Activated B cell treated with CpG ODN at 0.5 μM for 24 hours (primary cell): ENCODE measurements at regions not wholly inside any gene's neighbourhood (a gene's known extent, or its start where the extent isn't known, plus 50 kb on each side); places are given as distances from the start of the nearest gene placed in this dataset.
"Not testable (repeated sequence)": the region's sequence is repeated elsewhere in the genome, so short reads cannot be mapped to it uniquely, and the experiment has no call there.

ENCODE experiments used
- ATAC-seq: fragments of 200-7000 bp; cut with Tn5 transposase; one replicate; pipeline ENCODE4 v1.10.0; 2021; ENCODE audit warnings: low read depth, mild to moderate bottlenecking, moderate library complexity
- CTCF ChIA-PET: fragments of 350-600 bp; sonication (Branson Sonifier 250); formaldehyde crosslinking; loops from one replicate; lab custom pipeline; 2021; ENCODE audit warnings: antibody characterized with exemption; lab: Charles Lee
- POLR2A ChIA-PET: fragments of 350-600 bp; sonication (Branson Sonifier 250); formaldehyde crosslinking; loops from one replicate; lab custom pipeline; 2021; ENCODE audit warnings: antibody characterized with exemption; lab: Charles Lee
- DNase-seq: peaks from one replicate; pipeline ENCODE4 v3.0.0; 2022
- H3K27ac Mint-ChIP-seq: one replicate; pipeline ENCODE4 v1.8.0; 2020; ENCODE audit warnings: mixed read lengths
- H3K27me3 Mint-ChIP-seq: one replicate; pipeline ENCODE4 v1.8.0; 2021; ENCODE audit warnings: mixed read lengths
- H3K36me3 Mint-ChIP-seq: one replicate; pipeline ENCODE4 v1.8.0; 2021; ENCODE audit warnings: low read depth, mixed read lengths
- H3K4me1 Mint-ChIP-seq: one replicate; pipeline ENCODE4 v1.8.0; 2021; ENCODE audit warnings: mixed read lengths
- H3K4me3 Mint-ChIP-seq: one replicate; pipeline ENCODE4 v1.8.0; 2020; ENCODE audit warnings: mild to moderate bottlenecking, mixed read lengths
- H3K9me3 Mint-ChIP-seq: one replicate; pipeline ENCODE4 v1.8.0; 2020; ENCODE audit warnings: mixed read lengths
- intact Hi-C: fragments of 100-400 bp; cut with micrococcal nuclease; formaldehyde crosslinking; loops from one replicate; pipeline ENCODE4 v1.15.1; 2024

DNA sequence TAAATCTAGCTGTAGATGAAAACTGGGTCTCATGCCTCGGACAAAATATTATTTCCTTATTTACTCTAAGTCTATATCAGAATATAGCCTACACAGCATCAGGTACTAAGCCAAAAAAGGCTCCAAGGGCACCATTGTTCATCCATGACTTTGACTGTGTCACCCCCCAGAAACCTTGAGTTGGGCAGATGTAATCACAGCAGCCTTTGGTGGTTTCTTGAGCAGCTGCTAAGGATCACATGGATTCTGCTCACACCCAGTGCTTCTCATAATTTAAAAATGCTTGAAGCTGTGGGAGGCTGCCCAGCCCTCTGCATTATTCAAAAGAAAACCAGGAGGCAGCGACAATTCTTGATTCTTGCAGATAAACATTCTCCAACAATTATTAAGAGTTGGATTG is 293.5 kb upstream of the PLGLB2 start:
- CTCF ChIA-PET, H3K4me3 Mint-ChIP-seq, POLR2A ChIA-PET, H3K27me3 Mint-ChIP-seq, ATAC-seq, H3K27ac Mint-ChIP-seq, DNase-seq, intact Hi-C loops, H3K4me1 Mint-ChIP-seq, H3K9me3 Mint-ChIP-seq, H3K36me3 Mint-ChIP-seq: not testable (repeated sequence)

DNA sequence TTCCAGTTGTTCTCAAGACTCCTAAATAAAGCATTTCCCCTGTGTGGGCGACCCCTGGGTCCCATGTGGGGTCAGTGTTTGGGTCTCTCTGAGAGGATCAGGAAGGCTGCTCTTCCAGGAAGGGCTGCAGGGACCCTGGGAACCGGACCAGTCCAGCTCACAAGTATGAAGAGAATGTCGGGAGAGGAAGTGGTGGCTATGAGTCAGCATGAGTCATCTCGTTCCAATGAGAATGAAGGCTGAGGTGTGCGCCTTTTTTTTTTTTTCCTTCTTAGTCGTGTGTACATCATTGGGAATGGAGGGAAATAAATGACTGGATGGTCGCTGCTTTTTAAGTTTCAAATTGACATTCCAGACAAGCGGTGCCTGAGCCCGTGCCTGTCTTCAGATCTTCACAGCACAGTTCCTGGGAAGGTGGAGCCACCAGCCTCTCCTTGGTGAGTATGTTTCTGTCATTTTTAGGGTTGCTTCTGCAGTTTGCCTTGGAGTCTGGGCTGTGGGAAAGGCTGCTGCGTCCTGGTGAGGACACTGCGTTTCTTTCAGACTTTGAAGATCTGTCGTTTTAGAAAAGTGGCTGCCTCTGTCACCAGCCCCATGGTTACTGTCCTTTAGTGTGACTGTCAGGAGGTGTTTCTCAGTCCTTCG is 292.6 kb upstream of the PLGLB2 start:
- DNase-seq, H3K9me3 Mint-ChIP-seq, CTCF ChIA-PET, H3K27ac Mint-ChIP-seq, H3K4me1 Mint-ChIP-seq, POLR2A ChIA-PET, H3K27me3 Mint-ChIP-seq, intact Hi-C loops, H3K36me3 Mint-ChIP-seq: not testable (repeated sequence)
- H3K4me3 Mint-ChIP-seq: peak overlapping the region; percentile 38
- ATAC-seq: peak; percentile 62

DNA sequence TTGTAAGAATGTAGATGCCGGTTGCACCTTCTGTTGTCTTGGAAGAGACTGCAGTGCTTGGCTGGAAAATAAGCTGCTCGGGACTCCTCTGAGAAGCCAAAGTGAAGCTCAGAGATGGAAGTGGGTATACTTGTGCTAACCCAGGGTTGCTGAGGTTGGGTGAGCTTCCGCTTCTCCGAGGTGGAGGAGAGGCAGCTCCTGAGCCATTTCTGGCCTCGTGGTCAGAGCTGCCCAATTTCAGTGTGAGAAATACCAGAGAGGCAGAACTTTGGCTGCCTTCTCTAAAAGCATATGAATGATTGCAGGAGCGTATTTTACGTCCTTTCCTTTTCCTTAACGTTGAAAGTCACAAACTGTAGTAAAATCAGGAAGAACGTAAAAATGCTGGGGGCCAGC is 292.0 kb upstream of the PLGLB2 start:
- H3K4me3 Mint-ChIP-seq, POLR2A ChIA-PET: not testable (repeated sequence)

DNA sequence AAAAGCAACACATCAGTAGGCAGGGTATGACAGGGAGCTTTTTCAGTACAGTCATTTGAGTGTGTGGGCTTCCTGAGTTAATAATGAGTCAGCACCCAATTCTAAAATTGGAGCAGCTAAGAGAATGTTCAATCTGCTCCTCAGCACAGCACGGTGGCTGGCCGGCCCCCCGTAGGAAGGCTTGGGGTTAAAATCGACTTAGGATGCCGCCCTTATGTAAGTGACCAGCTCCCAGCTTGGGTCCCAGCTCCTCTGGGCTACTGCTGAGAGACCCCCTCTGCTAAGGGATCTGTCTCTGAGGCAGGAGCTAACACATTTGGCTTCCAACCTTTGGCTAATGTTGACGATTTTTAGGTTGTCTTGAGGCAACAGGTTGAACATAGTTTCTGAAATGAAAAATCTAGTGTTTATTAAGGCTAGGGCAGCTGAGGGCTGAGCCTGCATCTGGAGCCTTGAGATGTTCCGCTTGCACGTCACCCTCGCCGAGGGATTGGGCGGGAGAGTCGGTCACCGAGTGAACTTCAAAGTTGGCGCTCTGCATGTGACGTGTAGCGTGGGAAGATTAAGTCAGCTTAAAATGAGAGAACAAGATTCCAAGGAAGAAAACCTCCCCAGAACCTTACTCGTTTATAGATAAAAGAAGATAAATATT is 291.3 kb upstream of the PLGLB2 start:
- H3K9me3 Mint-ChIP-seq, H3K27me3 Mint-ChIP-seq, CTCF ChIA-PET, H3K4me1 Mint-ChIP-seq, intact Hi-C loops, POLR2A ChIA-PET, DNase-seq, H3K36me3 Mint-ChIP-seq, H3K27ac Mint-ChIP-seq: not testable (repeated sequence)
- peak overlapping the region; percentile 57 for H3K4me3 Mint-ChIP-seq
- peak; percentile 69 for ATAC-seq

More for the DNA sequence above, 292.0 kb upstream of the PLGLB2 start:
- H3K4me1 Mint-ChIP-seq, H3K36me3 Mint-ChIP-seq, DNase-seq, H3K27ac Mint-ChIP-seq, intact Hi-C loops, H3K27me3 Mint-ChIP-seq, H3K9me3 Mint-ChIP-seq, CTCF ChIA-PET: not testable (repeated sequence)
- peak; percentile 60 for ATAC-seq

DNA sequence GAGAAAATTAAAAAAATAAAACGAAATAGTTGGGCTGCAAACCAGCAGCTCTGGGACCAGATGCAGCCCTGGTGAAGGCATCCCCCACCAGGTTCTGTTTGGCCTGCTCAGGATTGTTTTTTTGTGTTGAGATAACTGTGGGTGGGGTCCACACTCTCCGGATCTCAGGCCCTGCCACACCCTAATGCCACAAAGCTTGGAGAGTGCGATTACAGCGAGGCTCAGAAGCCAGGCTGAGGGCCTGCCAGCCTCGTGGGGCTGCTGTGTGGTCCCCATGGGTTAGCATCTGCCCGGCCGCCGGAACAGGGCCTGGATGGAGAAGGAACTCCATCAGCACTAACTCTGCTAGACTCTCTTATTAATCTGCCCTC is 290.8 kb upstream of the PLGLB2 start:
- POLR2A ChIA-PET, intact Hi-C loops, CTCF ChIA-PET, H3K27ac Mint-ChIP-seq, H3K36me3 Mint-ChIP-seq, H3K4me1 Mint-ChIP-seq, H3K27me3 Mint-ChIP-seq, H3K4me3 Mint-ChIP-seq, DNase-seq, H3K9me3 Mint-ChIP-seq, ATAC-seq: not testable (repeated sequence)

DNA sequence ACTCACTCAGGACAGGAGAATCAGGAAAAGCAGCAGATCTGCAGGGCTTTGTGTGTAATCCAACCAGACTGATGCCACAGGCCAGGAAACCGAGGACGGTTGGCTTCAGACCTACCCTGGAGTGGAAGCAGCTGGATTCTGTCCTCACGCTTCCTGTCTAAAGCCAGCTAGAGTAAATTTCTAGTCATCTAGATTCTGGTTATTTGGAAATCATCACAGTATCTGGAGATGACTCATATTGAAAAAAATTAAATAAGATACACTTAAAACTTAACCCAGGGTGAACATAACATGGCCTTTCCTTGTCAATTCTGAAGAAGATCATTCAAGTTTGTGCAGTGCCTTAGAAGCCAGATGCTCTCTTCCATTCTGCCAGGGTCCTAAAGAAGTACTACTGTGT is 288.9 kb upstream of the PLGLB2 start:
- H3K9me3 Mint-ChIP-seq, intact Hi-C loops, H3K27me3 Mint-ChIP-seq, H3K4me3 Mint-ChIP-seq, H3K36me3 Mint-ChIP-seq, ATAC-seq, H3K4me1 Mint-ChIP-seq, POLR2A ChIA-PET, H3K27ac Mint-ChIP-seq, CTCF ChIA-PET, DNase-seq: not testable (repeated sequence)

DNA sequence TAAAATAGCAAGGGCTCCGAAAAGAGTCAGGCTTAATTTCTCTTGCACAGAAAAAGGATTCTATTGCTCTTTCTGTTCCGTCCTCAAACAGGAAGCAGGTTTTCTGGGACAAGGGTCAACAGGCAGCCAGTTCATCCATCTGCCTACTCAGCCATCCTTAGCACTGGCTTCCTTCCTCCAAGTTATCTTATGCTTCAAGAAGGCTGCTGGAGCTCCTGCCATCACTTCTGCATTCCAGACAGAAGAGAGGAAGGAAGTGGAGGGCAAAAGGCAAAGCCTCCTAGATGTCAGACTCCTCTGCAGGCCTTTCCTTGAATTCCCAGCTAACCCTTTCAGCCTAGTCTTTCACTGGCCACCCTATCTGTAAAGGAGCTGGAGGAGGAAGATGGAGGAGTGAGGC is 287.8 kb upstream of the PLGLB2 start:
- H3K4me3 Mint-ChIP-seq, H3K36me3 Mint-ChIP-seq, H3K27me3 Mint-ChIP-seq, DNase-seq, H3K27ac Mint-ChIP-seq, CTCF ChIA-PET, POLR2A ChIA-PET, H3K9me3 Mint-ChIP-seq, ATAC-seq, intact Hi-C loops, H3K4me1 Mint-ChIP-seq: not testable (repeated sequence)

DNA sequence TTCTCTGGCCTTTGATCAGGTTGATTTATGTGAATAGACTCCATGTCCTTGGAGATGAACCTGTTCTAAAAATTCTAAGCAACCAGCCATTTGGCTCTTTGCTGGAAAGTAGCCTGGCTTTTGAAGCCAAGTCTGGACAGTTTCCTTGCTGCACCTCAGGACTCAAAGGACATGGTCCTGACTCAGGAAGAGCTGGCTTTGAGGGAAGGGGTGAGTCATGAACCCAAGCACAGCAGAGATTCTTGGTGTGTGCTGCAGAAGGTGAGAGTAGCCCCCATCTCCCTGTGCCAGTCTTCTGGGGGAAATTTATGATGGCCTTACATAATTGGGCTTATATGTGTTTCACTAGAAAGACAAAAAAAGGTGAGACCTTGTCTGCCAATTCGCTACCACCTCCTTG is 287.2 kb upstream of the PLGLB2 start:
- ATAC-seq, CTCF ChIA-PET, H3K36me3 Mint-ChIP-seq, H3K9me3 Mint-ChIP-seq, H3K27me3 Mint-ChIP-seq, POLR2A ChIA-PET, DNase-seq, H3K27ac Mint-ChIP-seq, intact Hi-C loops, H3K4me3 Mint-ChIP-seq, H3K4me1 Mint-ChIP-seq: not testable (repeated sequence)

DNA sequence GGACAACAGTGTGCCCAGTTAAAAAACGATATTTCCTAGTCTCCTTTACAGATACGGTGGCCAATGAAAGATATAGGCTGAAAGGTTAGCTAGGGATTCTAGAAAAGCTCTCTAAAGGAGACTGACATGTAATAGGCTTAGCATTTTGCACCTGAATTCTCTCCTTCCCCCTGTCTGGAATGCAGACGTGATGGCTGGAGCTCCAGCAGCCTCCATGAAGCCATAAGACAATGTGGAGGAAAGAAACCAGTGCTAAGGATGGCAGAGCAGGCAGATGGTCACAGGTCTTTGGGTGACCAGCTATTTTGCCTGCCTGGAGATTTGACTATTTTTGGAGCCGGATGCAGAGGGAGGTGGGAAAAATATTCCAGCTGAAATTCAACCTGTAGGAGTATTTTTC is 286.2 kb upstream of the PLGLB2 start:
- DNase-seq: not testable (repeated sequence)

DNA sequence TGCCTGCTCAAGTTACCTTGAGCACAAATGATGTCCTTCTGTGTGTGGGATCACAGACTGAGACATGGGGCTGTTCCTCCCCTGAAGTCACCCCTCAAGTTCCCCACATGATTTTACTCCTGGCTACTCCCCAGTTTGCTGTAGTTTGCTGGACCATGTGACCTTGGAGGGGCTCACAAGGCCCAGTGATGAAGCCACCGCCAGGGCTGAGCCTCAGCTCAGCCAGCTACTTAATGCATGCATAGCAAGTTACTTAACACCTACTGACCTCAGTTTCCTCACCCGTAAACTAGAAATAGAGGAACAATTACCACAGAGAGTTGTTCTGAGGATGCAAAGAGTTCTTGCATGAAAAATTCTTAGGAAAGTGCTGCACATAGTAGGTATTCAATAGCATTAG is 283.7 kb upstream of the PLGLB2 start:
- ATAC-seq, CTCF ChIA-PET: not testable (repeated sequence)

More for the DNA sequence above, 286.2 kb upstream of the PLGLB2 start:
- H3K4me1 Mint-ChIP-seq, H3K36me3 Mint-ChIP-seq, intact Hi-C loops, H3K4me3 Mint-ChIP-seq, H3K9me3 Mint-ChIP-seq, H3K27me3 Mint-ChIP-seq, H3K27ac Mint-ChIP-seq, POLR2A ChIA-PET, CTCF ChIA-PET, ATAC-seq: not testable (repeated sequence)

DNA sequence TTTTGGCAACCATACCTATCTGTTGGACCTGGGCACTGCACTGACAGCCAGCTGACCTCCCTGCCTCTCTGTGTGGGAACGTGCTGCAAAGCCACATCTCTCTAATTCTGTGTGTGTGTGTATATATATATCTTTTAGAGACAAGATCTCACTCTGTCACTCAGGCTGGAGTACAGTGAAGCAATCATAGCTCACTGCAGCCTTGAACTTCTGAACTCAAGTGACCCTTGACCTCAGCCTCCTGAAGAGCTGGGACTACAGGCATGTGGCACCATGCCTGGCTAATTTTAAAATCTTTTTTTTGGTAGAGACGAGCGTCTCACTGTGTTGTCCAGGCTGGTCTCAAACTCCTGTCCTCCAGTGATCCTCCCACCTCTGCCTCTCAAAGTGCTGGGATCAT is 282.2 kb upstream of the PLGLB2 start:
- H3K9me3 Mint-ChIP-seq, H3K36me3 Mint-ChIP-seq, ATAC-seq, DNase-seq, H3K27me3 Mint-ChIP-seq, H3K4me3 Mint-ChIP-seq, intact Hi-C loops, H3K27ac Mint-ChIP-seq: not testable (repeated sequence)
- ChIA-PET CTCF (interaction anchor here (0.6 kb wide), 1 partner anchor 594 kb away, joined by 6 read pairs; no protein-coding TSS in a partner anchor), POLR2A (interaction anchor here (0.9 kb wide), 1 partner anchor 551 kb away, joined by 3 read pairs; the partner anchor contains the start of gene RNU2-63P)
- peaks cover 31% of the 10 kb centered on the region for H3K4me1 Mint-ChIP-seq

More for the DNA sequence above, 283.7 kb upstream of the PLGLB2 start:
- H3K9me3 Mint-ChIP-seq, H3K27ac Mint-ChIP-seq, DNase-seq, H3K4me3 Mint-ChIP-seq, H3K36me3 Mint-ChIP-seq, intact Hi-C loops, POLR2A ChIA-PET, H3K27me3 Mint-ChIP-seq: not testable (repeated sequence)
- H3K4me1 Mint-ChIP-seq: peaks cover 18% of the 10 kb centered on the region

DNA sequence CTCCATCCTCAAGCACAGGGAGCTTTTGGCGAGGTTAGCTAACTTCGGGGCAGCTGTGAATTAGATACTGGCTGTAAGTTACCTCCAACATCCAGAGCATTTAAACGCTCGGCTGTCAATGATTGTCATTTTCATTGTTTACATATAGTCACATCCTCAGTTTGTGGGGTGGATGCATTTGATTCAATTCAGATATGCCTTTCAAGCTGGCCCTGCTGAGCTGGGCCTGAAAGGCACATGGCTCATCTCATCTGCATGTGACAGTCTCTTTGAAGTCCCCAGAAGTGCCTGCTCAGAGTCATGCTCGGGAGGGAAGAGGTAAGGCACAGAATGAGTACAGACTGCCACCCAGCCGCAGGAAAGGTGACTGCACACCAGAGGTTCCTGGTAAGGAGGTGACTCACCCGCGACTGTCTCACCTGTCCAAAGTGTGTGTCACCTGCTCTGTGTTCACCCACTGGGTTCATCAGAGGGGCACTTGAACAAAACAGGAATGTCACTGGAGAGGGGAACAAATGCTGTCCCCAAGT is 281.2 kb upstream of the PLGLB2 start:
- H3K27me3 Mint-ChIP-seq, H3K4me3 Mint-ChIP-seq, H3K36me3 Mint-ChIP-seq, DNase-seq, H3K27ac Mint-ChIP-seq, H3K9me3 Mint-ChIP-seq, intact Hi-C loops, CTCF ChIA-PET: not testable (repeated sequence)
- peaks cover 35% of the 10 kb centered on the region for H3K4me1 Mint-ChIP-seq
- POLR2A ChIA-PET: interaction anchor here (0.9 kb wide), 1 partner anchor 550 kb away, joined by 3 read pairs; the partner anchor contains the start of gene RNU2-63P
- ATAC-seq: peak; percentile 78
